ENCODE measurements at regions not wholly inside any gene's neighbourhood (a gene's known extent, or its start where the extent isn't known, plus 50 kb on each side); places are given as distances from the start of the nearest gene placed in this dataset.

GRCh38 chr15:70214941-70215635, 117.4 kb upstream of the TLE3 start:
- H3K79me2 ChIP-seq (ENCODE audit: insufficient read depth, low read length) = no peaks in the 10 kb centered on the region
- RAD21 ChIA-PET (ENCODE audit: low non-redundant PET in 1 of 2, low total read pairs in 2 of 2, uncharacterized antibody in 2 of 2, unreplicated experiment in 2 of 2) = no interaction called here
- no peaks in the 10 kb centered on the region for H3K36me3 ChIP-seq (ENCODE audit: control insufficient read depth in 1 of 2, insufficient read depth in 2 of 2, low read length in 2 of 2)
- CTCF ChIA-PET = no interaction called here
- no peak for ATAC-seq
- H3K27me3 ChIP-seq (ENCODE audit: insufficient read depth, low read length) = peaks cover 3% of the 10 kb centered on the region; the same call in 1 of the 2 replicates
- no peak overlapping the region for H3K4me3 ChIP-seq (replicated peaks in 1 of 2; ENCODE audit: low read depth in 1 of 2, low read length in 2 of 2)
- no peak overlapping the region for H3K4me2 ChIP-seq (ENCODE audit: low read length)
- no peaks in the 10 kb centered on the region for H3K9me3 ChIP-seq (ENCODE audit: control insufficient read depth in 1 of 2, insufficient read depth in 1 of 2, low read depth in 1 of 2, low read length in 2 of 2)
- H2AFZ ChIP-seq (ENCODE audit: low read depth, low read length, poor library complexity, severe bottlenecking) = no peak overlapping the region
- H3K9ac ChIP-seq (ENCODE audit: low read length) = no peak overlapping the region
- no peaks in the 10 kb centered on the region for H4K20me1 ChIP-seq (ENCODE audit: insufficient read depth)
- no peak for DNase-seq (ENCODE audit: low read depth, low spot score)
- H3K27ac ChIP-seq (ENCODE audit: low read depth, low read length) = no peak overlapping the region
- no TSS peak for BruUV-seq (replicated peaks)
- no peaks in the 10 kb centered on the region for H3K9me2 ChIP-seq (ENCODE audit: insufficient read depth)
- TF ChIP-seq REST (IDR thresholded peaks at IDR 0.05; ENCODE audit: low read depth) (no peak), EZH2phosphoT487 (IDR thresholded peaks at IDR 0.05; ENCODE audit: borderline replicate concordance) (no peak), CTCF (IDR thresholded peaks at IDR 0.05 in 2 of 3, conservative IDR thresholded peaks at IDR 0.05 in 1 of 3; ENCODE audit: borderline replicate concordance in 1 of 3, insufficient read depth in 1 of 3, low read depth in 2 of 3, low read length in 2 of 3) (no peak)
- intact Hi-C loops (cut with micrococcal nuclease) = no loop called here
- no peaks in the 10 kb centered on the region for H3K4me1 ChIP-seq (ENCODE audit: control insufficient read depth in 1 of 2, insufficient read depth in 2 of 2, low read length in 2 of 2)
- POLR2A ChIA-PET = no interaction called here
